ENCODE measurements at regions not wholly inside any gene's neighbourhood (a gene's known extent, or its start where the extent isn't known, plus 50 kb on each side); places are given as distances from the start of the nearest gene placed in this dataset.
A peak's percentile ranks its signal among the peaks of the same experiment; 100 is the strongest.
"Not testable (repeated sequence)": the region's sequence is repeated elsewhere in the genome, so short reads cannot be mapped to it uniquely, and the experiment has no call there.

GRCh38 chr1:21385022-21385421 is 54.9 kb upstream of the NBPF3 start:
- no peak for DNase-seq

- no peak for DNase-seq
These were observed 55.3 kb upstream of the NBPF3 start for GRCh38 chr1:21384620-21385019.

GRCh38 chr1:21383785-21384401 is 56.0 kb upstream of the NBPF3 start:
- DNase-seq: no peak

- no peak for DNase-seq
These were observed 58.6 kb upstream of the NBPF3 start for GRCh38 chr1:21381354-21381753.

- DNase-seq: not testable (repeated sequence)
These were observed 59.8 kb upstream of the NBPF3 start for GRCh38 chr1:21380147-21380546.

GRCh38 chr1:21379571-21379970 is 60.4 kb upstream of the NBPF3 start:
- DNase-seq: no peak

GRCh38 chr1:21378705-21379494 is 61.0 kb upstream of the NBPF3 start:
- no peak for DNase-seq

- no peak for DNase-seq
These were observed 67.6 kb upstream of the NBPF3 start for GRCh38 chr1:21372383-21372782.

- DNase-seq: no peak
These were observed 70.0 kb upstream of the NBPF3 start for GRCh38 chr1:21369905-21370304.

GRCh38 chr1:21368515-21369289 is 71.2 kb upstream of the NBPF3 start:
- DNase-seq: peak; percentile 86

- DNase-seq: not testable (repeated sequence)
These were observed 71.9 kb upstream of the NBPF3 start for GRCh38 chr1:21367973-21368514.

- no peak for DNase-seq
These were observed 73.6 kb upstream of the NBPF3 start for GRCh38 chr1:21366288-21366687.

GRCh38 chr1:21365036-21365435 is 74.8 kb upstream of the ECE1 start:
- DNase-seq: no peak

- DNase-seq: no peak
These were observed 71.8 kb upstream of the ECE1 start for GRCh38 chr1:21362096-21362495.

GRCh38 chr1:21361506-21361905 is 71.2 kb upstream of the ECE1 start:
- DNase-seq: no peak

- no peak for DNase-seq
These were observed 66.9 kb upstream of the ECE1 start for GRCh38 chr1:21357161-21357560.

- DNase-seq: no peak
These were observed 65.7 kb upstream of the ECE1 start for GRCh38 chr1:21355956-21356355.

- no peak for DNase-seq
These were observed 62.3 kb upstream of the ECE1 start for GRCh38 chr1:21352586-21352985.

GRCh38 chr1:21351901-21352300 is 61.6 kb upstream of the ECE1 start:
- DNase-seq: no peak

GRCh38 chr1:21350202-21350885 is 60.1 kb upstream of the ECE1 start:
- DNase-seq: no peak

- no peak for DNase-seq
These were observed 59.4 kb upstream of the ECE1 start for GRCh38 chr1:21349693-21350092.

GRCh38 chr1:21347072-21347581 is 56.9 kb upstream of the ECE1 start:
- DNase-seq: no peak

Measured in right forelimb (tissue), 1 donor.